ENCODE measurements at regions not wholly inside any gene's neighbourhood (a gene's known extent, or its start where the extent isn't known, plus 50 kb on each side); places are given as distances from the start of the nearest gene placed in this dataset.

GRCh38 chr7:27405780-27406179 lies 163.2 kb downstream of the EVX1 start:
- no peak for DNase-seq (ENCODE audit: low read depth)
- TF ChIP-seq, protein P1, sequence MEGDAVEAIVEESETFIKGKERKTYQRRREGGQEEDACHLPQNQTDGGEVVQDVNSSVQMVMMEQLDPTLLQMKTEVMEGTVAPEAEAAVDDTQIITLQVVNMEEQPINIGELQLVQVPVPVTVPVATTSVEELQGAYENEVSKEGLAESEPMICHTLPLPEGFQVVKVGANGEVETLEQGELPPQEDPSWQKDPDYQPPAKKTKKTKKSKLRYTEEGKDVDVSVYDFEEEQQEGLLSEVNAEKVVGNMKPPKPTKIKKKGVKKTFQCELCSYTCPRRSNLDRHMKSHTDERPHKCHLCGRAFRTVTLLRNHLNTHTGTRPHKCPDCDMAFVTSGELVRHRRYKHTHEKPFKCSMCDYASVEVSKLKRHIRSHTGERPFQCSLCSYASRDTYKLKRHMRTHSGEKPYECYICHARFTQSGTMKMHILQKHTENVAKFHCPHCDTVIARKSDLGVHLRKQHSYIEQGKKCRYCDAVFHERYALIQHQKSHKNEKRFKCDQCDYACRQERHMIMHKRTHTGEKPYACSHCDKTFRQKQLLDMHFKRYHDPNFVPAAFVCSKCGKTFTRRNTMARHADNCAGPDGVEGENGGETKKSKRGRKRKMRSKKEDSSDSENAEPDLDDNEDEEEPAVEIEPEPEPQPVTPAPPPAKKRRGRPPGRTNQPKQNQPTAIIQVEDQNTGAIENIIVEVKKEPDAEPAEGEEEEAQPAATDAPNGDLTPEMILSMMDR (IDR thresholded peaks at IDR 0.05; ENCODE audit: low read length, missing control alignments), result no peak

GRCh38 chr7:27409311-27409710 lies 166.7 kb downstream of the EVX1 start:
- DNase-seq (ENCODE audit: low read depth), result no peak
- H3K4me3 ChIP-seq (replicated peaks; ENCODE audit: low read depth, low read length), result no peak overlapping the region
- TF ChIP-seq, protein P1 (IDR thresholded peaks at IDR 0.05; ENCODE audit: low read length, missing control alignments), result no peak

More at GRCh38 chr7:27405780-27406179, 163.2 kb downstream of the EVX1 start:
- H3K4me3 ChIP-seq (replicated peaks; ENCODE audit: low read depth, low read length), result no peak overlapping the region

DNA sequence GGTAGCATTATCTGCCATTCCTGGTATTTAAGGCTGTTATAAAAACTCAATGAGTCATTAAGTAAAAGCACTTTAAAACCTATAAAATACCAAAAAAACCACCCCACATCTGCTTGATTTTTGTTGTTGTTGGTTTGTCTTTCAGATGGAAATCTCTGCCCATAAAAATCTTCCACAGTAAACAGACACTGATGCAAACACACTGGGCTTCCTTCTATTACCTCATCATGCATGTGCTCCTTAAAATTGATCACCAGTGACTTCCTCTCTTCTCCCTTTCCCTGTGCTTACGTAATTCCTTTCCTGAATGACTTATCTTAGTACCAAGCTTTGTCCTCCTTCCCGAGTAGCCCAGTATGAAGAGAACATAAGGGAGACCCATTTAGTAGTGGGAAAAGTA lies 167.2 kb downstream of the EVX1 start:
- H3K4me3 ChIP-seq (replicated peaks; ENCODE audit: low read depth, low read length), result no peak overlapping the region
- DNase-seq (ENCODE audit: low read depth), result peak; percentile 35
- TF ChIP-seq, protein P1 (IDR thresholded peaks at IDR 0.05; ENCODE audit: low read length, missing control alignments), result no peak

- no peak overlapping the region for H3K4me3 ChIP-seq (replicated peaks; ENCODE audit: low read depth, low read length)
- TF ChIP-seq, protein P1 (IDR thresholded peaks at IDR 0.05; ENCODE audit: low read length, missing control alignments), result no peak
- DNase-seq (ENCODE audit: low read depth), result no peak
Observed at GRCh38 chr7:27410812-27411544, 168.4 kb downstream of the EVX1 start.

GRCh38 chr7:27412164-27412563 lies 169.6 kb downstream of the EVX1 start:
- no peak for DNase-seq (ENCODE audit: low read depth)
- TF ChIP-seq, protein P1 (IDR thresholded peaks at IDR 0.05; ENCODE audit: low read length, missing control alignments), result no peak
- no peak overlapping the region for H3K4me3 ChIP-seq (replicated peaks; ENCODE audit: low read depth, low read length)

GRCh38 chr7:27418541-27418940 lies 175.9 kb downstream of the EVX1 start:
- no peak for DNase-seq (ENCODE audit: low read depth)
- TF ChIP-seq, protein P1 (IDR thresholded peaks at IDR 0.05; ENCODE audit: low read length, missing control alignments), result no peak
- no peak overlapping the region for H3K4me3 ChIP-seq (replicated peaks; ENCODE audit: low read depth, low read length)

Measured in fibroblast of pulmonary artery (primary cell).